Mammary epithelial cell (primary cell): ENCODE measurements at regions not wholly inside any gene's neighbourhood (a gene's known extent, or its start where the extent isn't known, plus 50 kb on each side); places are given as distances from the start of the nearest gene placed in this dataset.

Experiments
- CTCF ChIP-seq, 2 donors: IDR thresholded peaks in 1 of 2; conservative IDR thresholded peaks in 1 of 2; 2 replicates each; pipeline ENCODE4 v1.5.1; 2011 to 2012; ENCODE audit warnings: inconsistent platforms in 2 of 2, low read length in 2 of 2, mild to moderate bottlenecking in 2 of 2, control low read depth in 1 of 2, low read depth in 1 of 2; ENCODE audit not compliant: insufficient read depth in 1 of 2; ENCODE audit errors: extremely low read depth in 1 of 2
- EZH2 ChIP-seq: IDR thresholded peaks from 2 replicates; pipeline ENCODE4 v1.6.1; 2012; ENCODE audit warnings: low read length, inconsistent platforms, borderline replicate concordance

GRCh38 chr10:124266468-124267230 lies 152.1 kb downstream of the OAT start:
- TF ChIP-seq CTCF (conservative IDR thresholded peaks at IDR 0.05 in 1 of 2, IDR thresholded peaks at IDR 0.05 in 1 of 2; ENCODE audit: extremely low read depth in 1 of 2, insufficient read depth in 1 of 2, low read depth in 1 of 2, low read length in 2 of 2) = no peak
- no peak for TF ChIP-seq EZH2
